Activated effector memory CD4-positive, alpha-beta T cell treated with Interleukin-2 at 50 U/mL for 16 hours (primary cell): ENCODE measurements at regions not wholly inside any gene's neighbourhood (a gene's known extent, or its start where the extent isn't known, plus 50 kb on each side); places are given as distances from the start of the nearest gene placed in this dataset.

Experiments used
- DNase-seq: peaks from one replicate; pipeline ENCODE4 v3.0.0-alpha.2; 2020

DNA sequence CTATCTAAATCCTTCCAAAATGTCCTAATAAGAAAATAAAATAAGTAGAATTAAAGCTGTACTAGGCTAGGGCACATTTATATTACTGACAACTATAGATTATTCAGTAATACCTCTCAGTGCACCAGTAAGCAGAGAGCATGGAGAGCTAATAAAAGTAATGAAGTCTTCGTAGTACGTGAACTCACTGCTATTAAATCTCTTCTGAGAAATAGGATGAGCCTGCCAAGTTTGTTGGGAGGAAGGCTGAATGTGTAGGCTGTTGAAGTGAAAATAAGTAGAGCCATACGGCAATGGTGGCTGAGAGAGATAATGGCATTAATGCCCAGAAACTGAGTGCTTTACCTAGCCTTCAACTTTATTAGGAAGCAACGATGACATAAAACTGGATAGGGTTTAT, 73.9 kb upstream of the NR5A2 start:
- no peak for DNase-seq

GRCh38 chr1:199954699-199955098, 72.8 kb upstream of the NR5A2 start:
- DNase-seq = no peak

- no peak for DNase-seq
Observed at GRCh38 chr1:199955235-199955634, 72.3 kb upstream of the NR5A2 start.

DNA sequence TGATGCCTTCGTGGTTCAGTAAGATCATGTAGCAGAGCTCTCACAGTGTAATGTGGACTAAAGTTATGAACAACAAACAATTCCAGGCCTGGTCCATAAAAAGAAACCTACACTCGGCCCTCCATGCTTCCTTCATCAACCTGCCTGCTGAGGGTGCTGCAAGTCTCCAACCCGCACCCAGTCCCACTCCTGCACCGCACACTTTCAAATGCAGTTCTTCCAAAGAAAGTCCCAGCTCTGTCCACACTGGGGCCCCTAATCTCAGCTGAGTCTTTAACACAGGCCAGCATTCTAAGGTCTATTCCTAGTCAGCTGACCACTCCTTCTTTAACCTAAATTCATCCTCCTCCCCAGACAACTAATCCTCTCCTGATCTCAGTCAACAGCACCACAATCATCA, 71.5 kb upstream of the NR5A2 start:
- no peak for DNase-seq

DNA sequence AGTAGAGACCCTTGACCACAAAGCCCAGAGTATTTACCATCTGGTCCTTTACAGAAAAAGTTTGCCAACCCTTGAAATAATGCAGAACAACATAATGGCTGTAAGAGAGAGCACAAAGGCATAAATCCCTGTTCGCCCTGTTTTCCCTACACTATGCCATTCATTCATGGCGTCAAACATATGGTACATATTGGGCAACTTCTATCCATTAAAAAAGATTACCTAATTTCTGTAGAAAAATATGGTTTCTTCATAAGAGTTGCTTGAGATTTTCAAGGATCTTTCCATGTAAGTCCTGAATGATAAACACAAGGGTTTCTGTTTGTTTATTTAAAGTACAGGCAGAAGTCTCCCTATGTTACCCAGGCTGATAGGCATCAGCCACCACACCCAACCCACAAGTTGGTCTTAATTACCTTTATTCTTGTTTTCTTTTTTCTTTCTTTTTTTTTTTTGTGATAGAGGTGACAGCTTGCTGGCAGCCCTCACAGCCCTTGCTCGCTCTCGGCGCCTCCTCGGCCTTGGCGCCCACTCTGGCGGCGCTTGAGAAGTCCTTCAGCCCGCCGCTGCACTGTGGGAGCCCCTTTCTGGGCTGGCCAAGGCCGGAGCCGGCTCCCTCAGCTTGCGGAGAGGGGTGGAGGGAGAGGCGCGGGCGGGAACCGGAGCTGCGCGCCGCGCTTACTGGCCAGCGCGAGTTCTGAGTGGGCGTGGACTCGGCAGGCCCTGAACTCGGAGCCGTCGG, 68.3 kb upstream of the NR5A2 start:
- DNase-seq = no peak

DNA sequence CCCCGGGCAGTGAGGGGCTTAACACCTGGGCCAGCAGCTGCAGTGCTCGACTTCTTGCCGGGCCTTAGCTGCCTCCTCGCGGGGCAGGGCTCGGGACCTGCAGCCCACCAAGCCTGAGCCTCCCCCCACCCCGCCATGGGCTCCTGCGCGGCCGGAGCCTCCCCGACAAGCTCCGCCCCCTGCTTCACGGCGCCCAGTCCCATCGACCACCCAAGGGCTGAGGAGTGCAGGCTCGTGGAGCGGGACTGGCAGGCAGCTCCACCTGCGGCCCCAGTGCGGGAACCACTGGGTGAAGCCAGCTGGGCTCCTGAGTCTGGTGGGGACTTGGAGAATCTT, 67.8 kb upstream of the NR5A2 start:
- DNase-seq = no peak

- no peak for DNase-seq
Observed at GRCh38 chr1:199970125-199970524, 57.4 kb upstream of the NR5A2 start.

DNA sequence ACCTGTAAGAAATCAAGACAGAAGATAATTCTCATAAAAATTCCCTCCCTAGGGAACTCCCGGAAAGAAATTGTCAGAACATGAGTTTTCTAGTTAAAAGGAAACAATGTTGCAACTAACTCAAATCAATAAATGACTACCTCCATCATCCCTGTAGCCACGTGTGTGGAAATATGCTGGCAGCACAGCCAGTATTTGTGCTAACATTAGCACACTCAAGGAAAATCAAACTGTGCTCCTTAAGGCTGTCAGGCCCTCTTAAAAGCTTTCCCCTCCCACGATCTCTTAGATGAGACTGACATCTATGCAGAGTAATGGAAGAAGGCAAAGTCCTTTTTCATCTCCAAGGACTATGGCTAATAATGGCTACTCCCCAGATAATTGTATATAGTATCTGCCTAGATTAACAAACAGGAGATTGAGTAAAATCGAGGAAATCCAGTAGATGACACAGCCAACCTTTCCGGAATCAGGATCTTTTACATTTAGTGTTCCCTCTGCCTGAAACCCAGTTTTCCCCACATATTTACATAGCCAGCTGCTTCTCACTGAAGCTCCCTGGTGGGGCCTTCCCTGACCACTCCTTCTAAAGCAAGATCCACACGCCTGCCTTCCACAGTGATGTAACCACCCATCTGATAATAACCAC, 50.9 kb upstream of the NR5A2 start:
- no peak for DNase-seq
